OCI-LY3 (cell line): ENCODE measurements at regions not wholly inside any gene's neighbourhood (a gene's known extent, or its start where the extent isn't known, plus 50 kb on each side); places are given as distances from the start of the nearest gene placed in this dataset.
A peak's percentile ranks its signal among the peaks of the same experiment; 100 is the strongest.

Experiments
- EZH2phosphoT487 ChIP-seq: fragments of 200-600 bp; shearing (Covaris generic); IDR thresholded peaks from 2 replicates; pipeline ENCODE4 v1.6.1; 2018; ENCODE audit warnings: antibody characterized with exemption, mixed run types, low read depth
- TF ChIP-seq, protein P1 (sequence below): fragments of 200-600, 300-600 bp; sonication (generic); IDR thresholded peaks from 2 replicates; pipeline ENCODE4 v1.5.1; 2014; ENCODE audit warnings: antibody characterized with exemption, low read length, low read depth

- TF ChIP-seq, protein P1, sequence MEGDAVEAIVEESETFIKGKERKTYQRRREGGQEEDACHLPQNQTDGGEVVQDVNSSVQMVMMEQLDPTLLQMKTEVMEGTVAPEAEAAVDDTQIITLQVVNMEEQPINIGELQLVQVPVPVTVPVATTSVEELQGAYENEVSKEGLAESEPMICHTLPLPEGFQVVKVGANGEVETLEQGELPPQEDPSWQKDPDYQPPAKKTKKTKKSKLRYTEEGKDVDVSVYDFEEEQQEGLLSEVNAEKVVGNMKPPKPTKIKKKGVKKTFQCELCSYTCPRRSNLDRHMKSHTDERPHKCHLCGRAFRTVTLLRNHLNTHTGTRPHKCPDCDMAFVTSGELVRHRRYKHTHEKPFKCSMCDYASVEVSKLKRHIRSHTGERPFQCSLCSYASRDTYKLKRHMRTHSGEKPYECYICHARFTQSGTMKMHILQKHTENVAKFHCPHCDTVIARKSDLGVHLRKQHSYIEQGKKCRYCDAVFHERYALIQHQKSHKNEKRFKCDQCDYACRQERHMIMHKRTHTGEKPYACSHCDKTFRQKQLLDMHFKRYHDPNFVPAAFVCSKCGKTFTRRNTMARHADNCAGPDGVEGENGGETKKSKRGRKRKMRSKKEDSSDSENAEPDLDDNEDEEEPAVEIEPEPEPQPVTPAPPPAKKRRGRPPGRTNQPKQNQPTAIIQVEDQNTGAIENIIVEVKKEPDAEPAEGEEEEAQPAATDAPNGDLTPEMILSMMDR, result peak; percentile 13; the same call in 1 of the 2 replicates
- no peak for TF ChIP-seq EZH2phosphoT487
These were observed 440.4 kb downstream of the BTBD3 start for GRCh38 chr20:12358006-12358654.
